Fibroblast of lung (primary cell): ENCODE measurements at regions not wholly inside any gene's neighbourhood (a gene's known extent, or its start where the extent isn't known, plus 50 kb on each side); places are given as distances from the start of the nearest gene placed in this dataset.

Experiments
- DNase-seq, 2 donors: peaks; one replicate each; pipeline versions ENCODE4 v3.0.0 to v3.0.0-alpha.2; 2010; ENCODE audit warnings: low read depth in 2 of 2
- H2AFZ ChIP-seq: 2 replicates; pipeline ENCODE4 v1.5.1; 2012; ENCODE audit warnings: low read length, control low read depth, inconsistent platforms
- H3K27ac ChIP-seq: 2 replicates; pipeline ENCODE4 v1.5.1; 2011; ENCODE audit warnings: low read length, control low read depth; ENCODE audit not compliant: insufficient read depth
- H3K27me3 ChIP-seq: 2 replicates; pipeline ENCODE4 v1.5.1; 2011; ENCODE audit warnings: mild to moderate bottlenecking, low read length; ENCODE audit not compliant: control insufficient read depth, insufficient read depth
- H3K36me3 ChIP-seq: 2 replicates; pipeline ENCODE4 v1.5.1; 2011; ENCODE audit warnings: low read length; ENCODE audit not compliant: control insufficient read depth, insufficient read depth
- H3K4me1 ChIP-seq: 2 replicates; pipeline ENCODE4 v1.5.1; 2011; ENCODE audit warnings: low read length; ENCODE audit not compliant: control insufficient read depth, insufficient read depth; ENCODE audit errors: extremely low read depth
- H3K4me2 ChIP-seq: 2 replicates; pipeline ENCODE4 v1.5.1; 2011; ENCODE audit warnings: low read length, control low read depth; ENCODE audit not compliant: insufficient read depth; ENCODE audit errors: extremely low read depth
- H3K4me3 ChIP-seq, 4 experiments: fragments of 200-600 bp in 1 of 4; sonication (generic) in 1 of 4; replicated peaks in 1 of 4; 2 replicates each; pipeline ENCODE4 v1.5.1; 2011 to 2016; ENCODE audit warnings: low read length in 4 of 4, low read depth in 3 of 4, mild to moderate bottlenecking in 3 of 4, control low read depth in 2 of 4, inconsistent platforms in 1 of 4, mixed read lengths in 1 of 4; ENCODE audit not compliant: insufficient read depth in 1 of 4; ENCODE audit errors: control extremely low read depth in 1 of 4
- H3K79me2 ChIP-seq: 2 replicates; pipeline ENCODE4 v1.5.1; 2012; ENCODE audit warnings: mild to moderate bottlenecking, low read length, inconsistent platforms; ENCODE audit not compliant: control insufficient read depth, insufficient read depth
- H3K9ac ChIP-seq: 2 replicates; pipeline ENCODE4 v1.5.1; 2011; ENCODE audit warnings: mild to moderate bottlenecking, low read length, control low read depth; ENCODE audit not compliant: insufficient read depth
- H3K9me3 ChIP-seq: 2 replicates; pipeline ENCODE4 v1.5.1; 2012; ENCODE audit warnings: low read depth, low read length; ENCODE audit not compliant: control insufficient read depth, insufficient read depth
- H4K20me1 ChIP-seq: 2 replicates; pipeline ENCODE4 v1.5.1; 2011; ENCODE audit warnings: low read length; ENCODE audit not compliant: control insufficient read depth, insufficient read depth; ENCODE audit errors: extremely low read depth
- CTCF ChIP-seq, 2 donors: IDR thresholded peaks in 1 of 2; conservative IDR thresholded peaks in 1 of 2; 1 replicate in 1 of 2; 2 replicates in 1 of 2; pipeline ENCODE4 v1.5.1; 2011 to 2012; ENCODE audit warnings: low read length in 2 of 2, control low read depth in 1 of 2, inconsistent platforms in 1 of 2, low read depth in 1 of 2, mild to moderate bottlenecking in 1 of 2
- EZH2 ChIP-seq: IDR thresholded peaks from 2 replicates; pipeline ENCODE4 v1.5.1; 2012; ENCODE audit warnings: low read length, control low read depth, mild to moderate bottlenecking; ENCODE audit errors: missing control alignments

DNA sequence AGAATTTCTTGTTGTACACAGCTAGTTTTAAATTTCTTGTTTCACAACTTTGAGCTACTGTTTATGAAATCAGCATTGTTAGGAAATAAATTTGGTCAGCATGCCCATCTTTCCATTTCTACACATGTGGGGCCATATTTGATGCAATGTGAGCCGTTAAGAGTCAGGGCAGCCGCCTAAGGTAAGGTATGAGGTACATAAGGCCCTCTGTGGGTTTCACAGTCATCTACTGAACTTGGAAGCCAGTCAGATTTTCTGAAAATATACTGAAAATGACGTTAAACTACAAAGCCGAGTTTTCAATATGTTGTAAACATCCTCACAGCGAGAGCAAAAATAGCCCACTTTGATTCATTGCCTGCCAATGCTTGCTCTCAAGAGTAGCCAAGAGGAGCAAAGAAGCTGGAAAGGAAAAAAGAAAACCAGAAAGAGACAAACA lies 94.7 kb upstream of the PDZRN3 start:
- TF ChIP-seq EZH2 (no peak), CTCF (conservative IDR thresholded peaks at IDR 0.05 in 1 of 2, IDR thresholded peaks at IDR 0.05 in 1 of 2; ENCODE audit: low read depth in 1 of 2, low read length in 2 of 2) (no peak)
- Histone ChIP-seq H3K4me2 (peak overlapping the region; percentile 92), H3K36me3 (no peaks in the 10 kb centered on the region), H2AFZ (peak overlapping the region; percentile 62), H3K9me3 (no peaks in the 10 kb centered on the region), H3K27ac (peak overlapping the region; percentile 50), H3K4me1 (no peaks in the 10 kb centered on the region), H3K27me3 (no peaks in the 10 kb centered on the region), H3K9ac (no peak overlapping the region), H3K79me2 (no peaks in the 10 kb centered on the region), H4K20me1 (no peaks in the 10 kb centered on the region), H3K4me3 (peak overlapping the region in 3 of 4 experiments; percentile 24 to 39 (median 37))
- DNase-seq, result peak; percentile 59 to 90

DNA sequence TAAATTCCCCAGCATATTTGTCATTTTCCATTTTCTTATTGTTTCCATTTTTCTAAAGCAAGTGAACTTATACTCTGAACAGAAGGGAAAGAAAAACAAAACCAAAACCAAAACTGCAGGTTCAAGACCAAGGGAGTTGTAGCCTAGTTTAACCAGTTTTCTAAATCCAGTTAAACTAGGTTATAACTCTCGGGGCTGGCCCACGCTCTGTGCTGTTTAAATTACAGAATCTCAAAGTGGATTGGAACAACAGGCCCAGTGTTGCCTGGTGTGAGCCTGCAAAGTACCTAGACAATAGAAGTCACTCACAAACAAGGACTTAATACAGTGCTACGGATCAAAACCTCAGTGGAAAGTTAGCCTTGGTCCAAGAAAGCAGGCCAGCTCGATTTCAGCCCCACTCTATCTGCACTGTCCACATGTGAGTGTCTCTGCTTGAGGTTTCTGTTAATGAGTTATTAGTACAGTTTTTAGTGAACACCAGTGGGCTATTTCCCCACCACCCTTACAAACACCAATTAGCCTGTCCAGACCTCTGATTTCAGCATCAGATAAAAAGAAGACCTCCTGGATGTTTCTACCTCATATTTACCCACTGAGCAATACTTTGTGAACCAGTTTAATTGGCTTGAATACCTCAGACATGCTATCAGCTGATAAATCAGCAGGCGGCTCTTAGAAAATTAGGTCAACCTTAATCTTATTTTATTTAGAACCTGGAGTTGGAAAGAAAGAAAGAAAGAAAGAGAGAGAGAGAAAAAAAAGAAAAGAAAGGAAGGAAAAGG lies 93.8 kb upstream of the PDZRN3 start:
- Histone ChIP-seq H3K79me2 (no peaks in the 10 kb centered on the region), H3K9ac (no peak overlapping the region), H2AFZ (peak overlapping the region; percentile 24), H4K20me1 (no peaks in the 10 kb centered on the region), H3K4me2 (no peak overlapping the region), H3K27me3 (no peaks in the 10 kb centered on the region), H3K4me3 (no peak overlapping the region), H3K36me3 (no peaks in the 10 kb centered on the region), H3K9me3 (no peaks in the 10 kb centered on the region), H3K4me1 (no peaks in the 10 kb centered on the region), H3K27ac (no peak overlapping the region)
- peak in 1 of 2 donors; percentile 57 for DNase-seq
- no peak for TF ChIP-seq CTCF (conservative IDR thresholded peaks at IDR 0.05 in 1 of 2, IDR thresholded peaks at IDR 0.05 in 1 of 2; ENCODE audit: low read depth in 1 of 2, low read length in 2 of 2)
- TF ChIP-seq EZH2, result no peak

DNA sequence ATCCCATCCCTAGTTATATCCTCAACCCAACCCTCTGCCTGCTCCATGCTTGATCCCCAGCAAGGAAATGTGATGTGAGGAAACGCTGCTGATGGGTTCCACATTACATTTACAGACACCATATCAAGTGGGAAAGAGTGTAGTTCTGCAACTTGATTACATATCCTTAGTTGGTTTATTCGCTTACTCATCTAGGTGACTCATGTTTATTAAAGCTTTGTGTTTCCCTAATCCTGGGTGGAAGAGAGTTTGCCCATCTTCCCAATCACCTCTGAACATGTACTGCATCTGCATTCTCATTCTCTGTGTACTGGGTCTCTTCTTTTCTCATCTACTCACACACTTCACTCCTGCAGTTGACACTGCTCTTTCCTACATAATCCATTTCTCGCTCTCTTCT lies 91.7 kb upstream of the PDZRN3 start:
- Histone ChIP-seq H3K27ac (no peak overlapping the region), H3K4me3 (no peak overlapping the region), H3K9me3 (no peaks in the 10 kb centered on the region), H3K4me2 (no peak overlapping the region), H3K27me3 (no peaks in the 10 kb centered on the region), H2AFZ (no peak overlapping the region), H3K9ac (no peak overlapping the region), H4K20me1 (no peaks in the 10 kb centered on the region), H3K79me2 (no peaks in the 10 kb centered on the region), H3K4me1 (no peaks in the 10 kb centered on the region), H3K36me3 (no peaks in the 10 kb centered on the region)
- TF ChIP-seq CTCF (conservative IDR thresholded peaks at IDR 0.05 in 1 of 2, IDR thresholded peaks at IDR 0.05 in 1 of 2; ENCODE audit: low read depth in 1 of 2, low read length in 2 of 2) (no peak), EZH2 (no peak)
- peak; percentile 54 to 65 for DNase-seq
